ENCODE measurements at regions not wholly inside any gene's neighbourhood (a gene's known extent, or its start where the extent isn't known, plus 50 kb on each side); places are given as distances from the start of the nearest gene placed in this dataset.

DNA sequence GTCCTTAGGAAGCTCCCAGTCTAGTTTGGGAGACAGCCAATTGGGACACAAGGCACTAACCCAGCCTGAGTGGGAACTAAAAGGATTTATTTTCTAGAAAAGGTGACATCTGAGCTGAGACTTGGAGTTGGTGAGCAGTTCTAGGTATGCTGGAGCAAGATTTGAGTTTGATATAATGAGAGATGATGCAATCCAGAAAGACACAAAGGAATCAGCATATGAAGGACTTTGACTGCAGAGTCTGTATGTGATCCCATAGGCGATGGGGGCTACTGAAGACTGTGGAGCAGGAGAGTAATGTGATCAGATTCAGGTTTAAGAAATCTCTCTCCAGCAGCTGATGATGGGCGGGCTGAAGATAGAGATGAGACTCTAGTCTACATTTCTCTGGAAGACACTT lies 135.1 kb upstream of the MYCN start:
- Histone ChIP-seq H3K36me3 (no peaks in the 10 kb centered on the region), H3K9me3 (no peaks in the 10 kb centered on the region), H3K27ac (no peak overlapping the region), H3K4me1 (no peaks in the 10 kb centered on the region), H3K4me3 (no peak overlapping the region), H3K27me3 (no peaks in the 10 kb centered on the region)
- DNase-seq, result no peak
- in situ Hi-C loops (cut with MboI; ENCODE audit: low pct_ligation_motif_present in 1 of 4, low pct_unique_long_range_greater_than_20kb in 1 of 4, low sequenced_read_pairs in 3 of 4) (no loop called here), intact Hi-C loops (cut with DNase I; ENCODE audit: low total_unique reads) (no loop called here)
- TF ChIP-seq POLR2AphosphoS5 (IDR thresholded peaks at IDR 0.05) (no peak), POLR2A (IDR thresholded peaks at IDR 0.05) (no peak), EP300 (IDR thresholded peaks at IDR 0.05; ENCODE audit: low read depth) (no peak)
- TF ChIP-seq, protein P1, sequence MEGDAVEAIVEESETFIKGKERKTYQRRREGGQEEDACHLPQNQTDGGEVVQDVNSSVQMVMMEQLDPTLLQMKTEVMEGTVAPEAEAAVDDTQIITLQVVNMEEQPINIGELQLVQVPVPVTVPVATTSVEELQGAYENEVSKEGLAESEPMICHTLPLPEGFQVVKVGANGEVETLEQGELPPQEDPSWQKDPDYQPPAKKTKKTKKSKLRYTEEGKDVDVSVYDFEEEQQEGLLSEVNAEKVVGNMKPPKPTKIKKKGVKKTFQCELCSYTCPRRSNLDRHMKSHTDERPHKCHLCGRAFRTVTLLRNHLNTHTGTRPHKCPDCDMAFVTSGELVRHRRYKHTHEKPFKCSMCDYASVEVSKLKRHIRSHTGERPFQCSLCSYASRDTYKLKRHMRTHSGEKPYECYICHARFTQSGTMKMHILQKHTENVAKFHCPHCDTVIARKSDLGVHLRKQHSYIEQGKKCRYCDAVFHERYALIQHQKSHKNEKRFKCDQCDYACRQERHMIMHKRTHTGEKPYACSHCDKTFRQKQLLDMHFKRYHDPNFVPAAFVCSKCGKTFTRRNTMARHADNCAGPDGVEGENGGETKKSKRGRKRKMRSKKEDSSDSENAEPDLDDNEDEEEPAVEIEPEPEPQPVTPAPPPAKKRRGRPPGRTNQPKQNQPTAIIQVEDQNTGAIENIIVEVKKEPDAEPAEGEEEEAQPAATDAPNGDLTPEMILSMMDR (IDR thresholded peaks at IDR 0.05), result no peak
- 88% methylated on average over 2 of the region's 2 CpGs; no CpG with 5 or more reads in 1 of the 2 donors for WGBS, 2 donors (ENCODE audit: low coverage in 1 of 2)

DNA sequence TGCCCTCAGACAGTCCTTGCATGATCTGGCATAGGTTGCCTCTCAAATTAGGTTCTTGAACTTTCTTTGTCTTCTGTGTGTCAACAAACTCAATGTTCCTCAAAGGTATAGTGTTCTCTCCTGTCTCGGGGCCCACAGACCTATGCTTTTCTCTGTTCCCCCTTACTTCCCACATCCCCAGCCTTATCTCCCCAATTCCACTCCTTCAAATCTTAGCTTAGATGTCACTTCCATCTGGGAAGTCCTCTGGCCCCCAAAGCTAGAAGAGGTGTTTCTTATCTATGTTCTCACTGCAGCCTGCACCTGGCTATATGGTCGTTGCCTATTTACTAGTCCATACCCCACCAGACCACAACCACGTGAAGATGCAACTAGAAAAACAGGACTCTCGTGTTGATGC lies 134.6 kb upstream of the MYCN start:
- H3K27ac ChIP-seq, result no peak overlapping the region
- no peaks in the 10 kb centered on the region for H3K4me1 ChIP-seq
- H3K4me3 ChIP-seq, result no peak overlapping the region
- TF ChIP-seq EP300 (IDR thresholded peaks at IDR 0.05; ENCODE audit: low read depth) (no peak), POLR2A (IDR thresholded peaks at IDR 0.05) (no peak), POLR2AphosphoS5 (IDR thresholded peaks at IDR 0.05) (no peak)
- TF ChIP-seq, protein P1 (IDR thresholded peaks at IDR 0.05), result no peak
- no peaks in the 10 kb centered on the region for H3K9me3 ChIP-seq
- WGBS, 2 donors (ENCODE audit: low coverage in 1 of 2), result 83 to 100% methylated on average over 1 to 4 of the region's 4 CpGs
- intact Hi-C loops (cut with DNase I; ENCODE audit: low total_unique reads), result no loop called here
- in situ Hi-C loops (cut with MboI; ENCODE audit: low pct_ligation_motif_present in 1 of 4, low pct_unique_long_range_greater_than_20kb in 1 of 4, low sequenced_read_pairs in 3 of 4), result no loop called here
- DNase-seq, result no peak
- no peaks in the 10 kb centered on the region for H3K27me3 ChIP-seq
- no peaks in the 10 kb centered on the region for H3K36me3 ChIP-seq

DNA sequence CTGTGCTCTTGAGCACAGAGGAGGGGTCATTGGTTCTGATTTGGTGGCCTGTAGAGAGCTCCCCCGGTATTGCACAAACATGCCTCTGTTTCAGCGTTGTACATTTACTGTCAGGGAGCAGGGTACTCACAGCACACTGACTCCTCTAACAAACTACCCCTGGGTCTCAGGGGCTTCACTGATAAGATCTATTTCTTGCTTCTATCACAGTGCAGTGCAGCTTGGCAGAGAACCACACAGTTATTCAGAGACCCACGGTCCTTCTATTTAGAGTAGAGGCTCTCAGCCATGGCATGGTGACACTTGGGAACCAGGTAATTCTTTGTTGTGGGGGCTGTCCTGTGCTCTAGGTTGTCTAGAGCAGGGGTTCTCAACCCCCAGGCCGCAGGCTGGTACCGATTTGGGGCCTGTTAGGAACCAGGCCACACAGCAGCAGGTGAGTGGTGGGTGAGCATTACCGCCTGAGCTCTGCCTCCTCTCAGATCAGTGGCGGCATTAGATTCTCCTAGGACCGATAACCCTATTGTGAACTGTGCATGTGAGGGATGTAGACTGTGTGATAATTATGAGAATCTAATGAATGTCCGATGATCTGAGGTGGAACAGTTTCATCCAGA lies 133.4 kb upstream of the MYCN start:
- no peaks in the 10 kb centered on the region for H3K9me3 ChIP-seq
- in situ Hi-C loops (cut with MboI; ENCODE audit: low pct_ligation_motif_present in 1 of 4, low pct_unique_long_range_greater_than_20kb in 1 of 4, low sequenced_read_pairs in 3 of 4), result no loop called here
- H3K27me3 ChIP-seq, result no peaks in the 10 kb centered on the region
- no peaks in the 10 kb centered on the region for H3K4me1 ChIP-seq
- intact Hi-C loops (cut with DNase I; ENCODE audit: low total_unique reads), result no loop called here
- DNase-seq, result no peak
- no peak overlapping the region for H3K27ac ChIP-seq
- H3K36me3 ChIP-seq, result no peaks in the 10 kb centered on the region
- TF ChIP-seq EP300 (IDR thresholded peaks at IDR 0.05; ENCODE audit: low read depth) (no peak), POLR2A (IDR thresholded peaks at IDR 0.05) (no peak), POLR2AphosphoS5 (IDR thresholded peaks at IDR 0.05) (no peak)
- TF ChIP-seq, protein P1 (IDR thresholded peaks at IDR 0.05), result no peak
- H3K4me3 ChIP-seq, result no peak overlapping the region
- WGBS, 2 donors (ENCODE audit: low coverage in 1 of 2), result 92% methylated on average over 9 of the region's 9 CpGs; no CpG with 5 or more reads in 1 of the 2 donors

DNA sequence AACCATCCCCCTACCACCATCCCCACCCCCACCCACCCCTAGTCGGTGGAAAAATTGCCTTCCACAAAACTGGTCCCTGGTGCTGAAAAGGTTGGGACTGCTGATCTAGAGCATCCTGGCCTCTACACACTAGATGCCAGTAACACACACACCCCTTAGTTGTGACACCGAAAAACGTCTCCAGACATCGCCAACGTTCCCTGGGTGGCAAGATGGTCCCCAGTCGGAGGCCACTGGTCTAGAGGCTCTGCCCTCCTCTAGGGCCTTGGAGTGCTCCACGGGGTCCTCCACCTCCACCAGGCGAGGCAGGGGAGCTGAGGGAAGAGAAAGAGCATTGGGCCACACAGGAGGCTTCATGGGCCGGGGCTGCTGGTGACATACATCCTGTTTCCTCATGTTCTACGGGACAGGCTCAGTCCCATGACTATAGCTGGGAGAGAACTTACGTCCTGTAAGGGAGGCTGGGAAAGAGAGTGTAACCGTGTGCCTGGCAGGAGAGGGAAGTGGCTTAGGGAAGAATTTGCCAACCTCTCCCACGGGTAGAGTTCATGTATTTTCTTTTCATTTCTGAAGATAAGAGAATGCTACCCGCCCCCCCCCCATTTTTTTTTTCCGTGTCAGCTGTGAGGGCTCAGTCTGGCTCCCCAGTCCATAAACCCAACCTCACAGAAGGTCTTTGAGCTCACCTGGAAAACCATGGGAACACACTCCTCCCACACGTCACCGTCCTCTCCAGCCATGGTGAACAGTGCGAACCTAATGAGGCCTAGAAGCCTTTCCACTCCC lies 132.7 kb upstream of the MYCN start:
- no peaks in the 10 kb centered on the region for H3K36me3 ChIP-seq
- DNase-seq, result no peak
- in situ Hi-C loops (cut with MboI; ENCODE audit: low pct_ligation_motif_present in 1 of 4, low pct_unique_long_range_greater_than_20kb in 1 of 4, low sequenced_read_pairs in 3 of 4), result no loop called here
- H3K4me3 ChIP-seq, result no peak overlapping the region
- TF ChIP-seq POLR2A (IDR thresholded peaks at IDR 0.05), result no peak
- no peak for TF ChIP-seq POLR2AphosphoS5 (IDR thresholded peaks at IDR 0.05)
- TF ChIP-seq EP300 (IDR thresholded peaks at IDR 0.05; ENCODE audit: low read depth), result no peak
- TF ChIP-seq, protein P1 (IDR thresholded peaks at IDR 0.05), result no peak
- H3K4me1 ChIP-seq, result no peaks in the 10 kb centered on the region
- no peaks in the 10 kb centered on the region for H3K9me3 ChIP-seq
- no peak overlapping the region for H3K27ac ChIP-seq
- no peaks in the 10 kb centered on the region for H3K27me3 ChIP-seq
- WGBS, 2 donors (ENCODE audit: low coverage in 1 of 2), result 80 to 89% methylated on average over 1 to 18 of the region's 18 CpGs
- intact Hi-C loops (cut with DNase I; ENCODE audit: low total_unique reads), result no loop called here

All from transverse colon (tissue), 4 donors.